ENCODE measurements at regions not wholly inside any gene's neighbourhood (a gene's known extent, or its start where the extent isn't known, plus 50 kb on each side); places are given as distances from the start of the nearest gene placed in this dataset.

GRCh38 chr7:13639396-13639795, 350.1 kb downstream of the ETV1 start:
- TF ChIP-seq SP1 (IDR thresholded peaks at IDR 0.05), result no peak
- no peak for TF ChIP-seq L3MBTL2 (conservative IDR thresholded peaks at IDR 0.05)

All from HEK293T (cell line).